Embryonic facial prominence (tissue), 1 donor: ENCODE measurements at regions not wholly inside any gene's neighbourhood (a gene's known extent, or its start where the extent isn't known, plus 50 kb on each side); places are given as distances from the start of the nearest gene placed in this dataset.
"Not testable (repeated sequence)": the region's sequence is repeated elsewhere in the genome, so short reads cannot be mapped to it uniquely, and the experiment has no call there.

ENCODE experiments used
- DNase-seq: peaks from one replicate; pipeline ENCODE4 v3.0.0-alpha.2; 2016; ENCODE audit errors: extremely low spot score

- DNase-seq, result not testable (repeated sequence)
Observed at GRCh38 chr2:87263868-87264518, 242.3 kb upstream of the PLGLB1 start.

DNA sequence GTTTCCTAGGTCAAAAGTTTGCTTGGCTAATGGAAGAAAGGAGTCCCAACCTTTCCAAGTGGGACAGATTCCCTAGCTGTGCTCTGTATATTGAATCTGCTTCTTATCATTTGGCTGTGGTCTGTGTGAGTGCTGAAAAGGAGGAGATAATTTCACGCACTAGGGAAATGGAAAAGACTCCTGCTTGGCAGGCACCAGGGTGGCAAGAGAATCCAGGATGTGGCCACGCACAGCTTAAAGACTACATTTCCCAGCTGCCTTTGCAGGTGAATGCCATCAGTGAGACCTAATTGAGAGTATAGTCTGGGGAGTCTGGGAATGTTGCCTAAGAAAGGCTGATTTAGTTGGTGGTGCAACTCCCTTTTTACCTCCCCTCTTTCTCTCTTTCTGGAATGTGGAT lies 253.5 kb upstream of the PLGLB1 start:
- not testable (repeated sequence) for DNase-seq

DNA sequence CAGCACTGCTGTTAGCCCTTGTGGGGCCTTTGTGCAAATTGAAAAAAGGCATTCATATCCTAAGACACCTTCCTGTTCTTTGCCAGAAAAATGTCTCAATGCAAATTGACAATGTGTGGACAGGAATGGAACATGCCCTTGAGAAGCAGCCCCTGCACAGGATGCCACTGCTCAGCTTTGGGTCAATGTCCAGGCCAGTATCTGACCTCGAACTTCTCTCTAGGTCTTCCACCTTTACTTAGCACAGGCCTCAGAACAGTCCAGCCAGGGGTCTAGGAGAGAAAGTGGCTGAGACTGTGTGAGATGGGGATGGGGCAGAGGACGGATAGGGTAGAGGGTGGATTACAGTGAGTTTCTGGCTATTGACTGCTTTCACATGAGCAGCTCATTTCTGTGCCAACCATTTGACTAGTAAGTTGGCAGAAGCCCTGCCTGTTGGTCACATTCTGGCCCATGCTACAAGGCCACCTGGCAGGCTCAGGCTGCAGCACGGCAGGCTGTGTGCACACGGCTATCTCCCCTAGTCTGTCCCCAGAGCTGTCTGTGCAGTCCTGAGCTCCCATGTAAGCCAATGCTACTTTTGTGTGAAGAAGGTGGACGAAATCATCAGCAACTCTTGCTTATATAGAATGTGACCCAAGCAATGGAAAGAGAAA lies 254.5 kb upstream of the PLGLB1 start:
- DNase-seq, result not testable (repeated sequence)

DNA sequence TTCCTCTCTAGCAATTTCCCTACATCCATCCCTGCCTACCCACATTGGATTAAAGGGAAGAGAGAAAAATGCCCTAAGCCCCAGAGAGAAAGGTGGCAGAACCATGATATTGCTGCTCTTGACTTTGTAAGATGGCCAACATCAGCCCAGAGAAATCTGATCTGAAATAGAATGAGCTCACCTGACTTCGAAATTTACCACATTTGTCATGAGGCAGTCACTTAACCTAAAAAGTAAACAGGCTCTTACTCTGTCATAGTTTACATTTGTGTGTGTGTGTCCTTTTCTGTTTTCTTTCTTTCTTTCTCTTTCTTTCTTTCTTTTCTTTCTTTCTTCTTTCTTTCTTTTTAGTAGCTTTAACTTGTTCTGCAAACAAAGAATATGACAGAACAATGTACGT lies 255.0 kb upstream of the PLGLB1 start:
- not testable (repeated sequence) for DNase-seq

DNA sequence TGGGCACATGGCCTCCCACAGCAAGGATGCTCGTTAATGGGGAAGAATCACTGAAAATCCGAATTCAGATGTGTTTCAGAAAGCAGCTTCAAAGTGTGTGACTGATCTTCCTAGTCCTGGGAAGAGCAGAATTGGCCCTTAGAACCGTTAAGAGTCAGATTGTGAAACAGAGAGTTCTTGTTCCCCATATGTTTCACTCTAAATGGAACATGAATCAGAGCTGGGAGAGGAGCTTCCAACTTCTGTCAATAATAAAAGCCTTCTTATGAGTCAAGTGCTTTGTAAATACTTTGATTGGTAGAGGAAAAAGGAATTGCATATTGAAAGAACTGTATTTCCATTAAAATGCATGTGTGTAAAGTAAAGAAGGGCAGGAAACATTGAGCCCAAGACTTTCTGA lies 256.1 kb upstream of the PLGLB1 start:
- not testable (repeated sequence) for DNase-seq

DNA sequence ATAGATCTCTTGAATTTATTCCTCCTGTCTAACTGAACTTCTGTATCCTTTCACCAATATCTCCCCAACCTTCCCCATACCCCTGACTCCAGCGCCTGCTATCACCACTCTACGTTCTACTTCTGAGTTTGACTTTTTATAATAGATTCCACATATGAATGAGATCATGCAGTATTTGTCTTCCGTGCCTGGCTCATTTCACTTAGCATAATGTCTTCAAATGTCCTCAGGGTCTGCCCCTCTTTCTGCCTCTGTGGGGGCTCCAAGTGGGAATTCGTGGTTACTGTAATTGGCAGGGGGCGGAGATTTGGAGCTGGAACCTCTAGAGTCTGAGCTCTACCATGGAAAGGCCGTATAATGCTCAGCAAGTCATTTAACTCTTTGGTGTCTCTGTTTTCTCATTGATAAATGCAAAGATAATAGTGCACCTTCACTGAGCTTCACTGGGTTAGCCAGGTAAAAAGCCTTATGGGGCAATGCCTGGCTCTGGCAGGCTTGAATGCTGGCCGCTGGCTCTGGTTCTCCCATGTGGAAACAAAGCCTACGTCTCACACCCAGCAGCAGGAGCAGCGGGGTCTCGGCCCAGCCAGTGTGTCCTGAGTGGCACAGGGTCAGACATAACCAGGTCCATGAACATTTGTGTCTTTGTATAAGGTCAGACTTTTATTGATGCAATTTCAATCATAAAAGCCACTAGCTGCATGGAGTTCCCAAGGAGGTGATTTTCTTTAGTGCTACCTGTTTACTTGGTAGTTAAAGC lies 259.1 kb upstream of the PLGLB1 start:
- DNase-seq, result not testable (repeated sequence)

GRCh38 chr2:87283735-87284470 lies 262.3 kb upstream of the PLGLB1 start:
- DNase-seq, result not testable (repeated sequence)

GRCh38 chr2:87284471-87284772 lies 262.8 kb upstream of the PLGLB1 start:
- not testable (repeated sequence) for DNase-seq

DNA sequence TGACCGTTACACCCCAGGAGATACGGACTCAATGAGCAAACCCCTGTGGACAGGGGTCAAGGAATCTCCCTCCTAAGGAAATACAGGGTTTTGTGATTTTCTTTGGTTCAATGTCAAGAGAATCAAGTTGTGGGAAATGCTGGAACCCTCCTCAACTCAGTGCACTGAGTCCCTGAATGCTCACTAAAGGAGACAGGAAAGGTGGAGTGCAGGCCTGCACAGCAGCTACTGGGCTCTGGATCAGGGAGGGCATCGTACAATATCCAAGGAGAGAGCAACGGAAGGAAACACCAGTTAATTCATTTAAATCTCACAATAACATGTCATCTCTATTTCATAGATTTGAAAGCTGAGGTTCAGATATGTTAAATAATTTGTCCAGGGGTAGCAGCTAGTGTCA lies 263.5 kb upstream of the PLGLB1 start:
- not testable (repeated sequence) for DNase-seq

DNA sequence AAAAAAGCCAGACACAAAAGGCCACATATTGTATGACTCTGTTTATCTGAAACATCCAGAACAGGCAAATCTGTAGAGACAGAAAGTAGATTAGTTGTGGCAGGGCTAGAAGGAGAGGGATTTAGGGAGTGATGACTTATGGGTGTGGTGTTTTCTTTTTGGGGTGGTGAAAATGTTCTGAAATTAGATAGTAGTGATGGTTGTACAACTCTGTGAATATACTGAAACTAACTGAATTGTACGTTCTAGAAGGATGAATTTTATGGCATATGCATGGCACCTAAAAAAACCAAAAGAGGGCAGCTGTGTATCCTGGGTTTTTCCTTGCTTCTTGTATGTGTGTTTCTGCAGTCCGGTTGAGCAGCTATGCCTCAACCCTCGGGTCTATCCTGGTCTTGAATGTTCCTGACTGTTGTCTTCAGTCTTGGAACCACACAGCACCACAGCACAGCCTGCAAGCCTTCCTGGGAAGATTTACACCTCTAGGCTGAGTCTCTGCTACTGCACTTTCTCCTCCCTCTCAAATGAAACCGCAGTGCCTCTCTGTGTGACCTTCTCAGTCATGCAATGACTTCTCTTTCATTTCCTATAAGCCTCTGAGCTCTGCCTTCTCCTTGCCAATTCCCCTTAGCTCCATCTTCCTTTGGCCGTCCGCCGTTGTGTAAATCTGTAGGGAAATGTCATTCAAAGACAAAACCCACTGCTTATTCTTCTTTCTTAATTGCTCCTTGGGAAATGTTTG lies 269.1 kb upstream of the PLGLB1 start:
- not testable (repeated sequence) for DNase-seq

- not testable (repeated sequence) for DNase-seq
Observed at GRCh38 chr2:87291400-87292200, 270.0 kb upstream of the PLGLB1 start.

DNA sequence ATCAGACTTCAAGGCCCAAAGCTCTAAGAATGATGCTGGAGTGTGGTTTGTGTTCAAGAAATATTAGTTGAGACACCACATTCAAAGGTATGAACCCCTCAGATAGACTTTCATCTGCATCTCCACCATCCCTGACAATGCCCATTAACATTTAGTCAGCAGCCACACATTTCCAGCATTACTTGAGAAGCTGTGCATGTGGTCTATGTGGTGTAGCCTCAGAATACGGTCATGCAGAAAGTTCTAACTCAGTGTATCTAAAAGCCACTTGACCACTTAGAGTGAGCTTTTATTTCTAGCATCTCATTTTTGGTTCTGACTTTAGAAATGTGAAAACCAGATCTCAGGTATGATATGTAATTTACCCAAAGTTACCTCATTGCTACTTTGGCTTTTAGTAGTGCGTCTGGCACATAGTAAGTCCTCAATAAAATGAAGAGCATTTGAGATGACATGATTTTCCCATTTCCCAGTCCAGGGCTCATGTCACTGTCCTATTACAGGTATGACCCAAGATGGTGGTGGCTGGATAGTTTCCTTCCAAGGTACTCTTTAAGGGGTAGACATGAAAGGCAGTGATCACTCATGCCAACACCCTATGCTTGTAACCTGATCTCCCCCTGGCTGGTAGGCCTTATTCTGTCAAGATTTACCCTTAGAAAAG lies 272.4 kb upstream of the PLGLB1 start:
- DNase-seq, result not testable (repeated sequence)

GRCh38 chr2:87295135-87295534 lies 273.5 kb upstream of the PLGLB1 start:
- DNase-seq, result not testable (repeated sequence)

DNA sequence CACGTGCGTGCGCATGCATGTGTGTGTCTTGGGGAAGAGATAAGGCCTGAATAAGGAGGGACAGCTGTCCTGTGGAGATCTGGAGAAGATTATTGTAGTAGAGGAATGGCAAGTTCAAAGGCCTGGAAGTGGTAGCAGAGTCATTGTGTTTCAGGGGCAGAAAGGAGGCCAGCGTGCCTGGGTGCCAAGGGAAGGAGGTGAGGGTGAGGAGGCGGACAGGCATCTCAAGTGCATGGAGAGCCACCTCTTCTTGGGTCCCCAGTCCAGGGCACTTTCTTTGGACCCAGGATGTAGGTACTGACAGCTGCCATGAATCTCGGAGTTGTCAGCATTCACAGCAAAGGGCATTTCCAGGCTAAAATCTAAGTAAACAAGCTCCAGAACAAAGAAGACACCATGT lies 279.7 kb upstream of the PLGLB1 start:
- DNase-seq, result not testable (repeated sequence)

GRCh38 chr2:87301871-87302270 lies 280.2 kb upstream of the PLGLB1 start:
- DNase-seq, result not testable (repeated sequence)

DNA sequence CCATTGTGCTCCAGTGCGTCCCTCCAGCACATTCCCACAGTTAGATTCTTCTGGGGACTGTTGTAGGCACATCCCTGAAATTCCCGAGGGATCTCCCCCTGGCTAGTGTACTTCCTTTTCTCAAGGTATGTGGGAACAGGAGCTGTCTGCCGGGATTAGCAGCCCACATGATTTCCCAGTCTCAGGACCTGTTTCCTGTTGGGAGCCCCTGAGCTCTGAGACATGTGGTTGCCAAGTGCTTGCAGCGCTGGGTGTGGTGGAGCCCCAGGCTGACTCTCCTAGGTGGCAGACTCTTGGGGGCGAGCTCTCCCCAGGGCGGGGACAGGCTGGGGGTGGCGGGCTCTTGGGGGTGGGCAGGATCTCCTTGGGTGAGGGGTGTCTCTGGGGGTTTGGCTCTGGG lies 287.0 kb upstream of the PLGLB1 start:
- not testable (repeated sequence) for DNase-seq

DNA sequence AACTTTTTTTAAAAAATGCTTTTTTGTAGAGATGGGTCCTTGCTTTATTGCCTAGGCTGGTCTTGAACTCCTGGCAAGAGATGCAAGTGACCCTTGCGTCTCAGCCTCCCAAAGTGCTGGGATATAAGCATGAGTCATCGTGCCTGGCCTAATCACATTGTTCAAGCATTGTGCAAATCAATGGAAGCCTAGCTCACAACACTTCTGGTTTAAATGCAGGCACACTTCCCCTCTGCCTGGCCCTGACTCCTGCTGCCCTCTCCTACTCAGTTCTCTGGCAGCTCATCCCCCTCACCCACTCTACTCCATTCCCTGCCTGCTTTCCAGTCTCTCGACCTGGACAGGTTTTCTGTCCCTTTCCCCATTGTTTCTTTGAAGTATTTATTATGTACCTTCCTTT lies 288.1 kb upstream of the PLGLB1 start:
- DNase-seq, result not testable (repeated sequence)

DNA sequence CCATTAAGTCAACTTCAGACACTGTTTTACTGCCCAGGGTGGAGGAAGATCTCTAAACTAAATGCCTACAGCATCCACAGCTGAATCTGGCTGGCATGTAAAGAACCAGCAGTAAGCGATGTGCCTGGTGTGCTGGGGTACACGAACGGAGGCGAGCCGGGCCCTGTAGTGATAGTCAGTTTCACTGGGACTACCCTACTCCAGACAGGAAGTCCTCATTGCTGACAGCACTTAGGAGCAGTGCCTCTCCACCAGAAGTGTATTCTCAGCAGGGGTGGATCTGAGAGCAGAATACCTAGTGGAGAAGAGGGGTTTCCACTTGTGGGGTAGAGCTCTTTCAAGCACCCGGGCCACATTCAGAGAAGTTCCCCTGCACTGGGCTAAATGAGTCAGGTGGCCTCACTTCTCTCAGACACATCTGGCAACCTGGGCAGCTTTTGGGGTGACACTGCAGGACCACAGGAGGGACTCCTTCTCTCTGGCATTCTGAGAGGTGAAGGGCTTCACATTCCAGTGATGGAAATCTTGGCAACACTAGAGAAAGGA lies 290.3 kb upstream of the PLGLB1 start:
- not testable (repeated sequence) for DNase-seq

GRCh38 chr2:87314622-87315021 lies 293.0 kb upstream of the PLGLB1 start:
- not testable (repeated sequence) for DNase-seq
